ENCODE measurements at regions not wholly inside any gene's neighbourhood (a gene's known extent, or its start where the extent isn't known, plus 50 kb on each side); places are given as distances from the start of the nearest gene placed in this dataset.

GRCh38 chr12:4969405-4969804, 59.7 kb downstream of the KCNA1 start:
- no peak for DNase-seq
- Histone ChIP-seq H3K36me3 (no peaks in the 10 kb centered on the region), H3K9me3 (no peaks in the 10 kb centered on the region), H3K27me3 (peaks cover 14% of the 10 kb centered on the region), H3K4me3 (no peak overlapping the region)

- Histone ChIP-seq H3K36me3 (no peaks in the 10 kb centered on the region), H3K9me3 (no peaks in the 10 kb centered on the region), H3K27me3 (no peaks in the 10 kb centered on the region), H3K4me3 (no peak overlapping the region)
- no peak for DNase-seq
Measured at GRCh38 chr12:4974217-4974616, 64.5 kb downstream of the KCNA1 start.

- H3K27me3 ChIP-seq = no peaks in the 10 kb centered on the region
- DNase-seq = peak; percentile 68
- H3K36me3 ChIP-seq = no peaks in the 10 kb centered on the region
- H3K9me3 ChIP-seq = no peaks in the 10 kb centered on the region
- no peak overlapping the region for H3K4me3 ChIP-seq
Measured at GRCh38 chr12:4975574-4975973, 65.9 kb downstream of the KCNA1 start.

GRCh38 chr12:4977102-4977501, 66.6 kb upstream of the KCNA5 start:
- Histone ChIP-seq H3K36me3 (no peaks in the 10 kb centered on the region), H3K27me3 (no peaks in the 10 kb centered on the region), H3K4me3 (no peak overlapping the region), H3K9me3 (no peaks in the 10 kb centered on the region)
- no peak for DNase-seq

GRCh38 chr12:4978737-4979136, 64.9 kb upstream of the KCNA5 start:
- Histone ChIP-seq H3K27me3 (no peaks in the 10 kb centered on the region), H3K9me3 (no peaks in the 10 kb centered on the region), H3K4me3 (no peak overlapping the region), H3K36me3 (no peaks in the 10 kb centered on the region)
- DNase-seq = peak; percentile 84

GRCh38 chr12:4979737-4980136, 63.9 kb upstream of the KCNA5 start:
- no peaks in the 10 kb centered on the region for H3K27me3 ChIP-seq
- no peaks in the 10 kb centered on the region for H3K36me3 ChIP-seq
- DNase-seq = no peak
- no peaks in the 10 kb centered on the region for H3K9me3 ChIP-seq
- H3K4me3 ChIP-seq = no peak overlapping the region

GRCh38 chr12:4984344-4984743, 59.3 kb upstream of the KCNA5 start:
- no peaks in the 10 kb centered on the region for H3K9me3 ChIP-seq
- H3K4me3 ChIP-seq = no peak overlapping the region
- H3K27me3 ChIP-seq = no peaks in the 10 kb centered on the region; the same call in 1 of the 2 replicates
- DNase-seq = no peak
- no peaks in the 10 kb centered on the region for H3K36me3 ChIP-seq

- Histone ChIP-seq H3K27me3 (no peaks in the 10 kb centered on the region; the same call in 1 of the 2 replicates), H3K4me3 (no peak overlapping the region), H3K9me3 (no peaks in the 10 kb centered on the region), H3K36me3 (no peaks in the 10 kb centered on the region)
- no peak for DNase-seq
Measured at GRCh38 chr12:4984971-4985370, 58.7 kb upstream of the KCNA5 start.

- Histone ChIP-seq H3K9me3 (no peaks in the 10 kb centered on the region), H3K4me3 (no peak overlapping the region), H3K27me3 (no peaks in the 10 kb centered on the region; the same call in 1 of the 2 replicates), H3K36me3 (no peaks in the 10 kb centered on the region)
- no peak for DNase-seq
Measured at GRCh38 chr12:4985820-4986219, 57.9 kb upstream of the KCNA5 start.

GRCh38 chr12:4987076-4988046, 56.3 kb upstream of the KCNA5 start:
- no peaks in the 10 kb centered on the region; the same call in 1 of the 2 replicates for H3K27me3 ChIP-seq
- H3K36me3 ChIP-seq = no peaks in the 10 kb centered on the region
- no peaks in the 10 kb centered on the region for H3K9me3 ChIP-seq
- H3K4me3 ChIP-seq = no peak overlapping the region
- no peak for DNase-seq

GRCh38 chr12:4991373-4991772, 52.3 kb upstream of the KCNA5 start:
- Histone ChIP-seq H3K4me3 (no peak overlapping the region), H3K9me3 (no peaks in the 10 kb centered on the region), H3K27me3 (no peaks in the 10 kb centered on the region), H3K36me3 (no peaks in the 10 kb centered on the region)
- DNase-seq = no peak

- Histone ChIP-seq H3K27me3 (no peaks in the 10 kb centered on the region), H3K4me3 (no peak overlapping the region), H3K36me3 (no peaks in the 10 kb centered on the region), H3K9me3 (no peaks in the 10 kb centered on the region)
- no peak for DNase-seq
Measured at GRCh38 chr12:4991801-4992200, 51.9 kb upstream of the KCNA5 start.

- H3K36me3 ChIP-seq = no peaks in the 10 kb centered on the region
- H3K9me3 ChIP-seq = no peaks in the 10 kb centered on the region
- H3K4me3 ChIP-seq = no peak overlapping the region
- no peak for DNase-seq
- no peaks in the 10 kb centered on the region for H3K27me3 ChIP-seq
Measured at GRCh38 chr12:4992871-4993270, 50.8 kb upstream of the KCNA5 start.

Data from MG63 (cell line).